IPS DF 4.7 (cell line): ENCODE measurements at regions not wholly inside any gene's neighbourhood (a gene's known extent, or its start where the extent isn't known, plus 50 kb on each side); places are given as distances from the start of the nearest gene placed in this dataset.

Source experiments
- DNase-seq: peaks from one replicate; pipeline ENCODE4 v3.0.0-alpha.2; 2013; ENCODE audit warnings: low spot score; ENCODE audit errors: extremely low read depth

DNA sequence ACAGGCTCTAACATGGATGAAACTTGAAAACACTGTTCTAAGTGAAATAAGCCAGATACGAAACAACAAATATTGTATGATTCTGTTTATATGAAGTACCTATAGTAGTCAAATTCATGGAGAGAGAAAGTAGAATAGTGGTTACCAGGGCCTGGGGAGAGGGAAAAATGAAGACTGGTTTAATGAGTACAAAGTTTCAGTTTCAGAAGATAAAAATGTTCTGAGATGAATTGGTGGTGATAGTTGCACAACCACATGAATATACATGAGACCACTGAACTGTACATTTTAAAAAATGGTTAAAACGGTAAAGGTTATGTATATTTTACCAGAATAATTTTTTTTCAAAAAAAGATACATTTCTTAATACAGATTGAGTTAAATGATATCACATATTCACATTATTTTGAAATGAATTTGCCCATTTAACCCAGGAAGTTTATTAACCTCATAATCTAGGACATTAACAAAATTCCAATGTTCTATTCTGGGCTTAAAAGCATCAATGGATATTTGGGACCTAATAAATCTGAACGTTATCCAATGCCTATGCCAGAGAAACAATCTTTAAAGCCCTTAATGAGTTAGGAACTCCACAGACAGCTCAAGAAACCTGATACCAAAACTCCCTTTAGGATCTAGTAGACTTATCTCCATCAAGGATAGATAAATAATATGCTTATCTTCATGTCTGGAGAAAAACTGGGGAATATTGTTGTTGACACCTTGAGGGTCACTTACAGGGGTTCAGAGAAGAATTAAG is 521.3 kb downstream of the EFNA5 start:
- no peak for DNase-seq

DNA sequence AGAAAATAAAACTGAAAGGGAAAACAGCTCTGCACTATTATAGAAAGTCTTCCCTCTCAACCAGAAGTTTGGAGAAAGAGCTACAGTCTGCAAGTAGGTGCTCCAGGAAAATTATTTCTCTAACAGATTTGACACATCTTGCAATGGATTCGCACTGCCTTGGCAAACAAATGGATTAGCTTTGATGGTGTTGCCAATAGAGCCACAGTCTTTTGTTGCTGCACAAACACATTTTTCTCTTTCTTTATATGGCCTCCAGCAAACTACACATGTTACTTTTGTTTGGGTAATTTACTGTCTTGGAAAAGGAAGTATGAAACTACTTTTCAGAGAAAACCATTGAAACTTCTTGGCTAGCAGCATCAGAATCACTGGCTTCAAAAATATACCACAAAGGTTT is 523.1 kb downstream of the EFNA5 start:
- no peak for DNase-seq

DNA sequence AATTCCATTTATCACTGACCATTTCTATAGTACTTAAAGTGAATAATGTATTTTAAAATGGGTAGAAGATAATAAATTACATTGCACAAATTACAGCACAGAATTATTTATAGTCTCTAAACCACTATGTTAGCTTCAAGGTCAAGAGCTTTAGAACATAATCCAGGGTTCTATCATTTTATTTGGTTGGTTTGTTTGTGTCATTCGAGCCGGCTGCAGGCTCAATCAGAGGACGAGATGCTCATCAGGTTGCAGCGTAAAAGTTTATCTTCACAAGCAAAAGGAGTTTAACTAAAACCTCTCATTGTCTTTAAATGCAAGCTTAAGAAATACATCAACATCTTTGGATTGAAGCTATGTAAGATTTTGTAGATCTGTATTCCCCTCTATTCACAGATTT is 523.8 kb downstream of the EFNA5 start:
- no peak for DNase-seq

- no peak for DNase-seq
Observed at GRCh38 chr5:107135391-107135790, 535.3 kb downstream of the EFNA5 start.

- no peak for DNase-seq
Observed at GRCh38 chr5:107134931-107135330, 535.8 kb downstream of the EFNA5 start.

- DNase-seq = no peak
Observed at GRCh38 chr5:107129051-107129450, 541.7 kb downstream of the EFNA5 start.

DNA sequence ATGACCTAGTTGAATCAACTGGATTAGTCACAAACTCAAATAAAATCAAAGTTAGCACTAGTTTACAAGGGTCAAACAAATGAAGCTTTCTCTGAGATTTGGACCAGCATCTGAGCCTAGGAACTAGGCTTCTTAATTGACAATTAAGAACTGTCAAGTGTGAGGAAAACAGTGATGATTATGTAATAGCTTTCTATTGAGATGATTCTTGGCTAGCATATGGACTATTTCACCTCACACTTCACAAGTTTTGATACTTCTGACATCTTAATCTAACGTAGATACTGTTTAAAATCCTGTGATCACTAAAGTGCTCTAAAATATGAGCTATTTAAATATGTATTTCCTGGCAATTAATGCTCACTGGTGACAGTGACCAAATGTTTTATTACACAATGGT is 542.9 kb downstream of the EFNA5 start:
- no peak for DNase-seq

DNA sequence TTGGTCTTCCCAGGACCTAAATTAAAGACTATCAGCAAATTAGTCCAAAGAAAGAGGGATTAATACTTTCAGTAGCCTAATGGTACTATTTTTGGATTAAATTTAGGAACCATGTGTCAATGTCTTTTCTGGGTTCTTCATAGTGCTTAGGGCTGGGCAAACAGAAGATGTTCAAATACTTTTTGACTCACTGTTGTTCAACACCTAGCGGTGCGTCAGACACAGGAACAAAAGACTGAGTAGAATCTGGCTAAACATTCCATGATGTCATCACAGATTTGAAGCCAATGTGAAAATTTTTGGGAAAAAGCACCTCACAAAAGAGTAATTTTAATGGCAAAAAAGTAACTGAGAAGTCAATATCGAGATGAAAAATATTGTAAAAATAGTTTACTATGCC is 544.4 kb downstream of the EFNA5 start:
- no peak for DNase-seq

- no peak for DNase-seq
Observed at GRCh38 chr5:107124376-107124775, 546.4 kb downstream of the EFNA5 start.

DNA sequence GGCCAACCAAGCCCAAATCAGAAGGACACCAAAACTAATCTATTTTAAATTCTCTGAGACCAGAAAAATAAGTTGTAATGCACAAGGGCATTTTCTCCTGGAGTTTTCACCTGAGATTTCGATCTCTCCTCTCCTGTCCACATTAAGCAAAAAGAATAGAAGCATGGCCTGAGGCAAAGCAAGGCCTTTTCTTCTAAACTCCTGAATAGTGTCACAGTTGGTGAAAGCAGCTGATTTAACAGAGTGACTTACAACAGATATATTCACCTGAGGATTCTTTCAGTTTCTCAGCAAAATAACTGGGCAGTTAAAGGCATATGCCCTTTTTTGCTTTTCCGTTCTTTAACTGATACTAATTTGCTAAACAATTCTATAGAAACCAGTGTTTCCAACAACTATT is 547.7 kb downstream of the EFNA5 start:
- no peak for DNase-seq

GRCh38 chr5:107121793-107122519 is 548.8 kb downstream of the EFNA5 start:
- DNase-seq = no peak

DNA sequence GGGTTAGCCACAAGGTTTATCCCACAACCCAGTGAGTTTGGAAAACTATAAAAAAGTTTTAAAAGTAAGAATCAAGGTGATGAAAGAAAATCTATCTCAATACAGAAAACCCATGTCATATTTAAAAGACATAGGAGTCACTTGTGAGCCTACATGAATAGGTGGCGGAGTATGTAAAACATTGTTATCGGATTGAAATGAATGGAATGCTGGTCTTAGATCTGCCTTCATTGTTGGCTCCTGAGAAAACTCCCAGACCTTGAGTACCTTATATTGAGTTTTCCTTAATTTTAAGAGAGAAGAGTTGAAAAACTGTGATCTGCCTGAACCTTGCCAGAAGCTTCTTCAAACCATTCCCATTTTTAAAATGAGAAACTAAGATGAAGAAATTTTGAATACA is 551.1 kb downstream of the EFNA5 start:
- no peak for DNase-seq

GRCh38 chr5:107118184-107119019 is 552.3 kb downstream of the EFNA5 start:
- DNase-seq = peak; percentile 14

DNA sequence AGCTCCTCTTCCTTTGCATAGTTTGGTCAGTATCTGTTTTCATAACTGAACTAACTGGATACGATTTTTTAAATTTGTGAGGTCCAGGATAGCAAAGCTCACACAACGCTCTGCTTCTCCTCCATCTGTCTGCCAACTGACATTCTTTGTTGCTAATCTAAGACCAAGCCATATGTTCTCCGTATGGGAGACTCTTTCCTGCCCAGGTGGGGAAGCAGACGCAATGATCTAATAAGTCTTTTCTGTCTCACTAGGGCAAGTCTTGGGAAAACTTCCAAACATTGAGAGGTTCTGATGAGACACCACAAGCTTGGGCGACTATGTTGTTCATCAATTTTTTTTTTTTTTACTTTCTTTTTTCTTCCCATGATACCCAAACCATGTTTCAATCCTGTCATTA is 558.5 kb downstream of the EFNA5 start:
- DNase-seq = no peak

DNA sequence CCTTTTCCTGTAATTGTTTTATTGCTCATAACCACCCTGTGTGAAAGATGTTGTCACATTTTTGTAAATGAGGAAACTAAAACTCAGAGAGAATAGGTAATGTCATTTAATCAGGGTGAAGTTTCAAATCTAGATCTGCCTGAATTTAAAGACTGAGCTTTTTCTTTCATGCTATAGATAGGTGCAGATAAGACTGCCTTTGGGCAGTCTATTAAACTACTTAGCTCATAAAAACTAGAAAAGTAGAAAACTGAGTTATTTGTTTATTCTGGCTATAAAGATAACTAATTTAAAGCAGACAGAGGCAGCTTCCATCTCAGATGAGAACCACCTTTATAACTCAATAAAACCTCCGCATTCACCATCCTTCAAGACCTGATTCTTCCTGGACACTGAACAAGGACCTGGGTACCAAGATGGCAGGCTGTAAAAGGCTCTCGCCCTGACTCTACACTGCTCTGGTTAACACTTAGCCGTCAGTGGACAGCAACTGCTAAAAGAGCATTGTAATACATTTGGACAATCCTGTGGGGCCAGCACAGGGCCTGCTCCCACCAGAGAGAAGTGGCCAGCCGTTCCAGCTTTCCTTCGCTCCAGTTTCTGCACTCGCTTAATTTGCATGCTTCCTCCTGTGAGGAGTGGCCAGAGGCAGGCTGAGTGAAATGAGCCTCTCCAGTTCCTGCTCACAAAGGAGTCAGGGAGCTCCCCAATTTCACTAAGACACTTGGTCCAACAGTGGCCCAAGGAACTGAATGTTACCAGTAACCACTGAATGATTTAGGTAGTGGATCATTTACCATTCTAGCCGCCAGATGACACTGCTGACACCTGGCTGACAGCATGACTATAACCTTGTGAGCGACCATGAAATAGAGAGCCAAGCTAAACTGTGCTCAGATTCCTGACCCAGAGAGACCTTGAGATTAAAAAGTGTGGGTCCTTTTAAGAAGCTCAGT is 566.4 kb downstream of the EFNA5 start:
- DNase-seq = no peak

DNA sequence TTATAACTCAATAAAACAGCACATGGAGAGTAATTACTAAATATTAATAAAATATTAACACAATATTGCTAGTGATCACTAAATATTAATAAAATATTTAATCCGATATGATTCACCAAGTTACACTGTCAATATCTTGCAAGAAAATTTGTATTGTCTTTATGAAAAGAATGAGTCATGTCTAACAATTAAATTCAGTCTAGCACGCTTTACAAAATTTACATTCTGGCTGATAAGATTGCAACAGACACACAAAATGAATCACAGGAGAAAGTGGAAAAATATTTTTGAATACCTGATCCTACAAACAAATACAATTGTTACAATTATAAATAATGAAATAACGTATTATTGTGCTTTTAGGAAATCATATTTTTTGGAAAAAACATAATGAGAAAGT is 567.2 kb downstream of the EFNA5 start:
- DNase-seq = no peak

- DNase-seq = no peak
Observed at GRCh38 chr5:107100121-107100520, 570.6 kb downstream of the EFNA5 start.

GRCh38 chr5:107099506-107099905 is 571.2 kb downstream of the EFNA5 start:
- DNase-seq = no peak

- no peak for DNase-seq
Observed at GRCh38 chr5:107092695-107093094, 578.0 kb downstream of the EFNA5 start.

GRCh38 chr5:107090506-107090905 is 580.2 kb downstream of the EFNA5 start:
- no peak for DNase-seq

GRCh38 chr5:107088907-107089306 is 581.8 kb downstream of the EFNA5 start:
- DNase-seq = no peak
